Fibroblast of villous mesenchyme (primary cell): ENCODE measurements at regions not wholly inside any gene's neighbourhood (a gene's known extent, or its start where the extent isn't known, plus 50 kb on each side); places are given as distances from the start of the nearest gene placed in this dataset.

Source experiments
- DNase-seq: peaks from one replicate; pipeline ENCODE4 v3.0.0-alpha.2; 2010; ENCODE audit warnings: low read depth
- H3K4me3 ChIP-seq: 2 replicates; pipeline ENCODE4 v1.5.1; 2011; ENCODE audit warnings: low read depth, mild to moderate bottlenecking, low read length
- TF ChIP-seq, protein P1 (sequence below): IDR thresholded peaks from 2 replicates; pipeline ENCODE4 v1.5.1; 2012; ENCODE audit warnings: low read depth, mild to moderate bottlenecking, low read length; ENCODE audit not compliant: insufficient read depth

DNA sequence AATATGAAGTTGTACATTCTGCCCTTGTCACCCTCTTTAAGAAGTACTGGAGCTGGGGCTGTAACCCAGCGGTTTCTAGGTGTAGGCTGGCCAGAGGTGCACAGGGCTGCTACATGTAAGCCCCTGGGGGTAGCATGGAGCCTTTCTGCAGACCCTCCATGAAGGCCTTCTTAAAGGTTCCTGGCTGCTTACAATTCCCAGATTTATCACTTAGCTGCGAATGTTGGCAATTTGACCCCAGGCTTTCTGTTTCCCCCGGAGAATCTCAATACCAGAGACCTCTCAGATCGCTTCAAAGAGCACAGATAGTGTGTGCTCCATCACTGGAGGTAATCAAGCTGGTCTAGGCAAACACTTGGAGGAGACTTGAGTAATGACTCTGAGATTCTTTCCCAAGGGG lies 309.4 kb downstream of the CBLN1 start:
- TF ChIP-seq, protein P1, sequence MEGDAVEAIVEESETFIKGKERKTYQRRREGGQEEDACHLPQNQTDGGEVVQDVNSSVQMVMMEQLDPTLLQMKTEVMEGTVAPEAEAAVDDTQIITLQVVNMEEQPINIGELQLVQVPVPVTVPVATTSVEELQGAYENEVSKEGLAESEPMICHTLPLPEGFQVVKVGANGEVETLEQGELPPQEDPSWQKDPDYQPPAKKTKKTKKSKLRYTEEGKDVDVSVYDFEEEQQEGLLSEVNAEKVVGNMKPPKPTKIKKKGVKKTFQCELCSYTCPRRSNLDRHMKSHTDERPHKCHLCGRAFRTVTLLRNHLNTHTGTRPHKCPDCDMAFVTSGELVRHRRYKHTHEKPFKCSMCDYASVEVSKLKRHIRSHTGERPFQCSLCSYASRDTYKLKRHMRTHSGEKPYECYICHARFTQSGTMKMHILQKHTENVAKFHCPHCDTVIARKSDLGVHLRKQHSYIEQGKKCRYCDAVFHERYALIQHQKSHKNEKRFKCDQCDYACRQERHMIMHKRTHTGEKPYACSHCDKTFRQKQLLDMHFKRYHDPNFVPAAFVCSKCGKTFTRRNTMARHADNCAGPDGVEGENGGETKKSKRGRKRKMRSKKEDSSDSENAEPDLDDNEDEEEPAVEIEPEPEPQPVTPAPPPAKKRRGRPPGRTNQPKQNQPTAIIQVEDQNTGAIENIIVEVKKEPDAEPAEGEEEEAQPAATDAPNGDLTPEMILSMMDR, result no peak
- no peak overlapping the region for H3K4me3 ChIP-seq

DNA sequence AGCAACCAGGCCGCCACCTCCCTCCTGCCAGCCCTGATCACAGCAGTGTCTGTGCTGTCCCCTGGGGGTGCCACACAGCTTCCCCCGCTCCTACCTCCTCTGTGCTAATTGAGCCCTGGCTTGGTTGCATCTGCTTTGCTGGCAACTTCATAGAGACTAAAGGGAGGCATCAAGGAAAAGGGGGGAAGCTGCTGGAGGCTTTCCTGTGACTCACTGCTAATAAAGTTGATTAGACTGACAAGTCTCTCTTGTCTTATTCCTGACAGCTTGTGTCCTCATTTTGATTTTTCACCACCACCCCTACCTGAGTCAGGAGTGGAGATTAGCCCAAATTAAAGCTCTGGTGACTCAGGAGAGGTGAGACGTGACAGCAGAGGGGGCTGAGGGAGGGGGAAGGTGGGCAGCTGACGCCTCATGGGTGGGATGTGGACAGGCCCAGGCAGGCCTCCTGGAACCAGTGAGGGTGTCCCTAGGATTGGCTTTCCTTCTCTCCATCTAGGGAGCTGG lies 310.0 kb downstream of the CBLN1 start:
- DNase-seq, result no peak
- H3K4me3 ChIP-seq, result no peak overlapping the region
- TF ChIP-seq, protein P1, result no peak

More for the DNA sequence above, 309.4 kb downstream of the CBLN1 start:
- no peak for DNase-seq

- TF ChIP-seq, protein P1, result no peak
Observed at GRCh38 chr16:48970216-48970615, 311.4 kb downstream of the CBLN1 start.

DNA sequence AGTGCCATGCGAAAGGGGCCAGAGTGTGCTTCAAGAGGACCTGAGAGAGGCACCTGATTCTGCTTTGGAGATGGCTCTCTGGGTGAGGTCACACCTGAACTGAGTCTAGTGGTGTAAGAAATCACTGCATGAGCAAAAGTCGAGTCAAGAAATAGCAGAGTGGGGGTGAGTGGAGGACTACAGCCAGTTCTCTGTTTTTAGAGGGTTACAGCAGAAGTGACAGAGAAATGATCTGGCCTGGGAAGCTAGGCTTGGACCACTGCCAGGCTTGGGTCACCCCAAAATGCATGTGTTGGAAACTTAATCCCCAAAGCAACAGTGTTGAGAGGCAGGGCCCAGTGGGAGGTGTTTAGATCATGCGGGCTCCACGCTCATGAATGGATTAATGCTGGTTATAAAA lies 312.0 kb downstream of the CBLN1 start:
- DNase-seq, result no peak
- TF ChIP-seq, protein P1, result no peak
- no peak overlapping the region for H3K4me3 ChIP-seq

More at GRCh38 chr16:48970216-48970615, 311.4 kb downstream of the CBLN1 start:
- DNase-seq, result no peak
- H3K4me3 ChIP-seq, result no peak overlapping the region

GRCh38 chr16:48965386-48965785 lies 316.3 kb downstream of the CBLN1 start:
- H3K4me3 ChIP-seq, result no peak overlapping the region
- DNase-seq, result peak; percentile 38
- TF ChIP-seq, protein P1, result no peak

- TF ChIP-seq, protein P1, result no peak
- DNase-seq, result peak; percentile 58
- H3K4me3 ChIP-seq, result no peak overlapping the region
Observed at GRCh38 chr16:48963901-48964615, 317.6 kb downstream of the CBLN1 start.
